ENCODE measurements at regions not wholly inside any gene's neighbourhood (a gene's known extent, or its start where the extent isn't known, plus 50 kb on each side); places are given as distances from the start of the nearest gene placed in this dataset.

GRCh38 chr6:33865478-33866077 lies 61.8 kb upstream of the MLN start:
- peaks cover 0 to 7% (median 0%) of the 10 kb centered on the region in 4 donors for H3K4me1 ChIP-seq
- H3K9me3 ChIP-seq = no peaks in the 10 kb centered on the region
- H3K27me3 ChIP-seq = no peaks in the 10 kb centered on the region
- H3K36me3 ChIP-seq = no peaks in the 10 kb centered on the region
- intact Hi-C loops (cut with DNase I) = no loop called here
- no peak for ATAC-seq
- no peak for DNase-seq
- no peak overlapping the region for H3K4me3 ChIP-seq
- 82% methylated on average over 3 of the region's 4 CpGs for WGBS (ENCODE audit: insufficient coverage, low coverage, low lambda C conversion rate, missing lambda C conversion rate)
- TF ChIP-seq POLR2A (IDR thresholded peaks at IDR 0.05) = no peak
- TF ChIP-seq, protein P1, sequence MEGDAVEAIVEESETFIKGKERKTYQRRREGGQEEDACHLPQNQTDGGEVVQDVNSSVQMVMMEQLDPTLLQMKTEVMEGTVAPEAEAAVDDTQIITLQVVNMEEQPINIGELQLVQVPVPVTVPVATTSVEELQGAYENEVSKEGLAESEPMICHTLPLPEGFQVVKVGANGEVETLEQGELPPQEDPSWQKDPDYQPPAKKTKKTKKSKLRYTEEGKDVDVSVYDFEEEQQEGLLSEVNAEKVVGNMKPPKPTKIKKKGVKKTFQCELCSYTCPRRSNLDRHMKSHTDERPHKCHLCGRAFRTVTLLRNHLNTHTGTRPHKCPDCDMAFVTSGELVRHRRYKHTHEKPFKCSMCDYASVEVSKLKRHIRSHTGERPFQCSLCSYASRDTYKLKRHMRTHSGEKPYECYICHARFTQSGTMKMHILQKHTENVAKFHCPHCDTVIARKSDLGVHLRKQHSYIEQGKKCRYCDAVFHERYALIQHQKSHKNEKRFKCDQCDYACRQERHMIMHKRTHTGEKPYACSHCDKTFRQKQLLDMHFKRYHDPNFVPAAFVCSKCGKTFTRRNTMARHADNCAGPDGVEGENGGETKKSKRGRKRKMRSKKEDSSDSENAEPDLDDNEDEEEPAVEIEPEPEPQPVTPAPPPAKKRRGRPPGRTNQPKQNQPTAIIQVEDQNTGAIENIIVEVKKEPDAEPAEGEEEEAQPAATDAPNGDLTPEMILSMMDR (IDR thresholded peaks at IDR 0.05) = no peak
- no peak overlapping the region for H3K27ac ChIP-seq

DNA sequence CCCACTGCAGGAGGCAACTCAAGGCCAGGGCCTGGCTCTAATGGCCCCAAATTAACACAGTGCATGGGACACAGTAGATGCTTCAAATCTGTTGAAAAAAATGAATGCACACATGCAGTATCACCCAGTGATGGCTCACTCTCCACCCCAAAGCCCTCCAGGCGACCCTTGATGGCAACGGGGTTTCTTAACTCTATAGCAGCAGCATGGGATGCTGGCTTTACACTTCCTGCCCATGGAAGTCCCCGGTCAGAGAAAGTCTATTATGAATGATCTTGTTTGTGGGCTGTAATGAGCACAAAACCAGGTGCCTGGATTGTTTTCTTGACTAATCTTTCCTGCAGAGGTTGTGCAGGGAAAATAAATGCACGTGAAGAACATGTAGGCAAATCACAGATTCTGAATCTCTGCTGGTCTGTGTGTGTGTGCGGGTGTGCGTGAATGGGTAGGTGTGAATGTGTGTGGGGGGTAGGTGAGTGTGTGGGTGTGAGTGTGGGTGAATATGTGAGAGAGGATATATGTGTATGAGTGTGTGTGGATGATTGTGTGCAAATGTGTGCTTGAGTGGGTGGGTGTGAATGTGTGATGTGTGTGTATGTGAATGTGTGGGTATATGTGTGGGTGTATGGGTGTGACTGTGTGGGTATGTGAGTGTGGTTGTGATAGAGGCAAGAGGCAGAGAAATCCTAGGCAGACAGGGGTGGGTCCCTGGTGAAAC lies 60.1 kb upstream of the MLN start:
- no peaks in the 10 kb centered on the region for H3K36me3 ChIP-seq
- intact Hi-C loops (cut with DNase I) = no loop called here
- H3K9me3 ChIP-seq = no peaks in the 10 kb centered on the region
- H3K4me1 ChIP-seq = peaks cover 0 to 7% (median 0%) of the 10 kb centered on the region in 4 donors
- no peak for ATAC-seq
- TF ChIP-seq, protein P1 (IDR thresholded peaks at IDR 0.05) = no peak
- TF ChIP-seq POLR2A (IDR thresholded peaks at IDR 0.05) = no peak
- WGBS (ENCODE audit: insufficient coverage, low coverage, low lambda C conversion rate, missing lambda C conversion rate) = 81% methylated on average over 6 of the region's 6 CpGs
- H3K4me3 ChIP-seq = no peak overlapping the region
- no peak overlapping the region for H3K27ac ChIP-seq
- no peaks in the 10 kb centered on the region for H3K27me3 ChIP-seq
- no peak for DNase-seq

DNA sequence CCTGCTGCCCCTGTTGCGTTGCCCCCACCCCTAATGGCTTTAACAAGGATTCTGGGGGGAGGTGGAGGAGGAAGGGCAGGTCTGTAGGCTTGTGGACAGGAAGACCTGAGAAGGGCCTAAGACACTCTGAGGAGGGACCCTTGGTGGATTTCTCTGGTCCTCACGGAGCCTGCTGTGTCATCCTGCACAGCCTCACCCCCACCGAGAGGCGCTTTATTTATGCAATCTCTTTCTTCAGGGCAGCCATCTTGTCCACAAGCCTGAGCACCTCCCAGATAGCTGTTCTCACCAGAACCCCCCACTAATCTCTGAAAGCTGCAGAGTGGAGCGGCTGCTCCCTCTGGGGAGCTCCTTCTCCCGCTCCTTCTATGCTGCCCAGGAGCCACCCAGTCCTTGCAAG lies 59.3 kb upstream of the MLN start:
- TF ChIP-seq, protein P1 (IDR thresholded peaks at IDR 0.05) = no peak
- TF ChIP-seq POLR2A (IDR thresholded peaks at IDR 0.05) = no peak
- Histone ChIP-seq H3K9me3 (no peaks in the 10 kb centered on the region), H3K27me3 (no peaks in the 10 kb centered on the region), H3K4me1 (peaks cover 0 to 7% (median 0%) of the 10 kb centered on the region in 4 donors), H3K27ac (no peak overlapping the region), H3K4me3 (no peak overlapping the region), H3K36me3 (no peaks in the 10 kb centered on the region)
- intact Hi-C loops (cut with DNase I) = no loop called here
- DNase-seq (no peak), ATAC-seq (no peak)
- WGBS (ENCODE audit: insufficient coverage, low coverage, low lambda C conversion rate, missing lambda C conversion rate) = 88% methylated on average over 3 of the region's 6 CpGs

DNA sequence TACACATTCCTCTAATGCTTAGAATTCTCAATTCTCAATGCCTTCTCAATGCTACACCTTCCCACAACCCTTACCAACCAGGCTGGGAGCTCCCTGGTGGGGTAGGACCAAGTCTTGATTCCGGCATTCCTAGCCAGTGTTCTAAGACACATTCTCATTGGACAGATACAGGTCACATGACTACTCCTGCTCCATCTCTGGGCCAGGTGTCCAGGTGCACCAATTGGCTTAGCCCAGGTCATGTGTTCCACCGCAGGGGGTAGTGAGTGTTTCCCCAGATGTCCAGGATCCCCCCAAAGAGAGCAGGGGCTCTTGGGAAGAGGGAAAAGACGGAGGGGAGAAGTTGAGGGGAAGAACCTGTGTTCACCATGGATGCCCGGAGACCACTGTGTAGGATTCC lies 58.7 kb upstream of the MLN start:
- intact Hi-C loops (cut with DNase I) = no loop called here

More for the DNA sequence above, 58.7 kb upstream of the MLN start:
- no peak overlapping the region for H3K27ac ChIP-seq
- ATAC-seq (no peak), DNase-seq (no peak)
- whole genome bisulfite sequencing (ENCODE audit: insufficient coverage, low coverage, low lambda C conversion rate, missing lambda C conversion rate) = 90% methylated on average over 2 of the region's 4 CpGs
- no peaks in the 10 kb centered on the region for H3K27me3 ChIP-seq
- H3K36me3 ChIP-seq = no peaks in the 10 kb centered on the region
- no peaks in the 10 kb centered on the region for H3K9me3 ChIP-seq
- TF ChIP-seq, protein P1 (IDR thresholded peaks at IDR 0.05) = no peak
- no peak for TF ChIP-seq POLR2A (IDR thresholded peaks at IDR 0.05)
- H3K4me3 ChIP-seq = no peak overlapping the region
- peaks cover 0 to 7% (median 0%) of the 10 kb centered on the region in 4 donors for H3K4me1 ChIP-seq
